Kidney tubule cell (primary cell): ENCODE measurements at regions not wholly inside any gene's neighbourhood (a gene's known extent, or its start where the extent isn't known, plus 50 kb on each side); places are given as distances from the start of the nearest gene placed in this dataset.

Source experiments
- DNase-seq: peaks from one replicate; pipeline ENCODE4 v3.0.0-alpha.2; 2018; ENCODE audit warnings: low spot score

DNA sequence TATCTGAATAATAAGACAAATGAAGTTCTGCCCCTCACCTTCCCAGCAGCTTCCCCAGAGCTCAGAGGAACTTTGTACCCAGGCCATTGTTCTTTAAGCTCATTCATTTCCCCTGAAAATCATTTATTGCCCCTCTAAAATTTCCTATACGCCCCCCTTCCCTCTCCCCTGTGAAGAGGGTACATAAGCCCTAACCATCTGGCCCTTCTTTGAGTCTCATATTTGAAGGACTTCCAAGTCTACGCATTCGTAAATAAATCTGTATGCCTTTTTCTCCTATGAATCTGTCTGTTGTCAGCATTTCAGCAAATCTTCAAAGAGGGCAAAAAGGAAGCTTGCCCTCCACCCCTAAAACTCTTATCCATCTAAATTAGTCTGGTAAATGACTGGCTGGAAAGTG lies 73.1 kb upstream of the DST start:
- no peak for DNase-seq

DNA sequence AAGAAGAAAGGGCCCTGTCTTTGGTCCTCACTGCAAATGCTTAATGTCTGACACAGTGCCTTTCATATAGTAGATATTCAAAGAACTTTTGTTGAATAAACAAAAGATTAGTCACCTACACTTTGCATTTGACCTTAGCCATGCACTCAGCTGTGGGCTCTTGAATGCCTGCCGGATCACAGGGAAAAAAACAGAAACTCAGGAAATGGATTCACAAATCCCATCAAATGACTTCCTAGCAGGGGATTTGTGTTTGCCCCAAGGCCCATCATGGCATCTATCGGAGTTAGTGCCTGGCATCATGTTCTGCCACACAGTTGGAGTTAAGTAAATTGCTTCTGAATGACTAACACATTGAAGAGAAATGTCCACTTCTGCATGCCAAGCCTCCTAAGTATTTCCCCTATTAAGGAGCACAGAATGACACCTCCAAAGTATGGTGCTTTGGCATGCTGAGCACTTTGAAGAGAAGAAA lies 72.3 kb upstream of the DST start:
- DNase-seq, result peak; percentile 94

GRCh38 chr6:56714273-56714672 lies 71.6 kb upstream of the DST start:
- DNase-seq, result no peak

GRCh38 chr6:56713254-56713672 lies 70.6 kb upstream of the DST start:
- DNase-seq, result peak; percentile 97

DNA sequence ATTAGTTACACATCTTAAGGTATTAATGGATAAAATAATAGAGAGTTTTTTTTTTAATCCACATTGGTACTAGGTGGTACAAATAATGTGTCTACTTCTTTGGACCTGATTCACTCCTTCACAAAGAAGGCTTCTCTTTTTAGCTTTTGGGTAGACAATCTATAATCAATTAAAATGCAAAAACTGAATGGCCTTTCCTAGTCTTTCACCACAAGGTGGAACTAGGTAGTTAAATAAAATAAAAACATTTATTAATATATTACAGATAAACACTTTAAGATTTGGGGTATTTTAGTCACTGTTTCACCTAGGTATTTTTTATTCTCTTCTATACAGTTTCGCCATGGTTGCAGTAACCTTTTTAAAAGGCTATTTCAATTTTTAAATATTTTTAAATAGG lies 68.3 kb upstream of the DST start:
- DNase-seq, result no peak

- DNase-seq, result no peak
These were observed 67.0 kb upstream of the DST start for GRCh38 chr6:56709650-56710049.

DNA sequence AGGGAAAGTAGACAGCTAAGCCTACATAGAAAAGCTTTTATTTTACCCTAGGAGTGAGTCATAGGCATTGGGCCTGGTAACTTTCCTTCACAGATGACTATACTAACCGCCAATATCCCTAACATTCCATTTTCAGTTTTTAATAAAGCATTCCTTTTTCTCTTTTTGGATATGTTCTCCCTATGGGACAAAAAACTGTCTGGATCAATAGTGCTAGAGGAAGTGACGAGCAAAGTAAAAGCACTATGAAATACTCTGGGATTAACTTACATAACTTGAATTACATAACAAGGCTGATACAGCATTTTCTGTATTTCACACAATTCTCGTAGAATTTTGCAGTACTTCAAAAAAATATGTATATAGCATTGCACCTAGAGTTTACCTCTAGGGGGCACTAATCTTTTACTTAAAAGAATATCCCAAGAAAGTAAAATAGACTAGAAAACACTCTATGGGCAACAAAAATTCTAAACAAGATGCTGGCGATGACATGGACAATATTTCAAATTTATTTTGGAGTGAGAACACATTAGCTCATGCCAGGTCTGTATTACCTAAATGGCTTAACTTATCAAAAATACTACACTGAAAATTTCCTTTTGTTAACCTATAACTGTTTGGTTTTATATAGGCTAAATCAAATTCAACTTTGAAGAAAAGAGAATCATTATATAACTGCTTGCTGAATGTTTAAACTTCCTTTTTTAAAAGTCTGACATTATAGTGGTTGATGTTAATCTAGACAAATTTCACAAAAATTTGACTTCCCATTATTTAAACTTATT lies 66.3 kb upstream of the DST start:
- DNase-seq, result peak; percentile 55

- no peak for DNase-seq
These were observed 64.5 kb upstream of the DST start for GRCh38 chr6:56706981-56707726.

- peak; percentile 43 for DNase-seq
These were observed 56.5 kb upstream of the DST start for GRCh38 chr6:56699066-56699654.

GRCh38 chr6:56695702-56696101 lies 53.0 kb upstream of the DST start:
- DNase-seq, result no peak

- DNase-seq, result peak; percentile 54
These were observed 51.3 kb upstream of the DST start for GRCh38 chr6:56694002-56694401.

DNA sequence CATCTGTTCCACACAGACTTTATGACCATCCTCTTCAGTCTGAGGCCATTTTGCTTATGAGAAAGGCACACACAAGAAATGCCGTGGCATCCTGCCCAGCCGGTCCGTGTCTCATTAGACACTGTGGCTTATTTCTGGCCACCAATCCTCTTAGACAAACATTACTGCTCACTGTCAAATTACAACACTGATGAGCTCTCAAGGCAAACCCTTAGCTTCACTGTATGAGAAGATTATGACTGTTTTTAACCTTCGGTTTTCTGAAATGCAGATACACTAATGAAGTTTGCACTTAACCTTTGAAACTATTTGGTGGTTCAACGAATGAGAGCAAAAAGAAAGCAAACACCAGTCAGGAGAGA lies 50.5 kb upstream of the DST start:
- DNase-seq, result peak; percentile 88

GRCh38 chr6:56692523-56693245 lies 50.0 kb upstream of the DST start:
- DNase-seq, result peak; percentile 63
